HFFc6 (cell line): ENCODE measurements at regions not wholly inside any gene's neighbourhood (a gene's known extent, or its start where the extent isn't known, plus 50 kb on each side); places are given as distances from the start of the nearest gene placed in this dataset.
"Not testable (repeated sequence)": the region's sequence is repeated elsewhere in the genome, so short reads cannot be mapped to it uniquely, and the experiment has no call there.

Experiments
- DNase-seq: peaks from one replicate; pipeline ENCODE4 v3.0.0-alpha.2; 2018
- H3K27ac Mint-ChIP-seq: 2 replicates; pipeline ENCODE4 v1.8.0; 2020; ENCODE audit warnings: mild to moderate bottlenecking, mixed read lengths
- H3K27me3 Mint-ChIP-seq: 2 replicates; pipeline ENCODE4 v1.8.0; 2021; ENCODE audit warnings: mild to moderate bottlenecking, moderate library complexity, mixed read lengths; ENCODE audit not compliant: insufficient read depth
- H3K36me3 Mint-ChIP-seq: 2 replicates; pipeline ENCODE4 v1.8.0; 2021; ENCODE audit warnings: low read depth, mixed read lengths
- H3K4me1 Mint-ChIP-seq: 2 replicates; pipeline ENCODE4 v1.8.0; 2020; ENCODE audit warnings: low read depth, mixed read lengths
- H3K4me3 Mint-ChIP-seq: 2 replicates; pipeline ENCODE4 v1.8.0; 2020; ENCODE audit warnings: mild to moderate bottlenecking, moderate library complexity, mixed read lengths
- H3K9me3 Mint-ChIP-seq: 2 replicates; pipeline ENCODE4 v1.8.0; 2020; ENCODE audit warnings: mild to moderate bottlenecking, mixed read lengths
- TF ChIP-seq, protein P1 (sequence below): fragments of 200-600 bp; sonication (generic); IDR thresholded peaks from 2 replicates; pipeline ENCODE4 v1.5.0; 2021; ENCODE audit warnings: antibody characterized with exemption, mild to moderate bottlenecking

DNA sequence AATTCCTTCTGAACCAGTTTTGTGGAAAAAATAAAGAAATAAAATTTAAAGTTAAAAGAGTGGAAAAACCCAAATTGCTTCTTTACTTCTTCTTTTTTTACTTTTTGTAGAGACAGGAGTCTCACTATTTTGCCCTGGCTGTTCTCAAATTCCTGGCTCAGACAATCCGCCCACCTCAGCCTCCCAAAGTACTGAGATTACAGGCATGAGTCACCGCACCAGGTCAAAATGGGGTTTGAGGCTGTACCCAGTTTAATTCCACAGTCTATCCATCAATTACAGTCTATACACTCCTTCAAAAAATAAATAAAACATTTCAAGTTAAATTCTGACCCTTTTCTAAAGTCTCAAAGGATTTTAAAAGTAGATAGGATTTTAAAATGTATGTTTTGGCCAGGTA lies 120.3 kb downstream of the FAM161A start:
- Mint-ChIP-seq H3K27ac (no peak overlapping the region), H3K9me3 (no peaks in the 10 kb centered on the region), H3K36me3 (no peaks in the 10 kb centered on the region), H3K4me1 (no peaks in the 10 kb centered on the region), H3K4me3 (no peak overlapping the region), H3K27me3 (peaks cover 12% of the 10 kb centered on the region)
- TF ChIP-seq, protein P1, sequence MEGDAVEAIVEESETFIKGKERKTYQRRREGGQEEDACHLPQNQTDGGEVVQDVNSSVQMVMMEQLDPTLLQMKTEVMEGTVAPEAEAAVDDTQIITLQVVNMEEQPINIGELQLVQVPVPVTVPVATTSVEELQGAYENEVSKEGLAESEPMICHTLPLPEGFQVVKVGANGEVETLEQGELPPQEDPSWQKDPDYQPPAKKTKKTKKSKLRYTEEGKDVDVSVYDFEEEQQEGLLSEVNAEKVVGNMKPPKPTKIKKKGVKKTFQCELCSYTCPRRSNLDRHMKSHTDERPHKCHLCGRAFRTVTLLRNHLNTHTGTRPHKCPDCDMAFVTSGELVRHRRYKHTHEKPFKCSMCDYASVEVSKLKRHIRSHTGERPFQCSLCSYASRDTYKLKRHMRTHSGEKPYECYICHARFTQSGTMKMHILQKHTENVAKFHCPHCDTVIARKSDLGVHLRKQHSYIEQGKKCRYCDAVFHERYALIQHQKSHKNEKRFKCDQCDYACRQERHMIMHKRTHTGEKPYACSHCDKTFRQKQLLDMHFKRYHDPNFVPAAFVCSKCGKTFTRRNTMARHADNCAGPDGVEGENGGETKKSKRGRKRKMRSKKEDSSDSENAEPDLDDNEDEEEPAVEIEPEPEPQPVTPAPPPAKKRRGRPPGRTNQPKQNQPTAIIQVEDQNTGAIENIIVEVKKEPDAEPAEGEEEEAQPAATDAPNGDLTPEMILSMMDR = no peak
- no peak for DNase-seq

DNA sequence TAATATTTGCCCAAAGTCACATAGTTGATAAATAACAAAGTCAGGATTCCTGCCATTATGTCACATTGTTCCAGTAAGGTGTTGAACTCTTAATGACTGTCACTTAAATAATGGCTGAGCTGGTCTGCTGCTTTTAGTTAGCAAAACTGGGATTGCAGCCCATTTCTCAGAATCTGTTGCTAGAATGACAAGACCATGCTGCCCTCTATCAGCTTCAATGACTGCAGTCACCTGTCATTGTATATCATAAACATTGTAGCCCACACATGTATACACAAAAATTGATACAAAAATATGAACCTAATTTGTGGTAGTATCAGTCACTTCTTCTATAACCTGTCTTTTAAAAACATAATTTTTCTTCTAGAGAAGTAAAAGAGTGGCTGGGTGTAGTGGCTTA lies 121.1 kb downstream of the FAM161A start:
- H3K36me3 Mint-ChIP-seq = no peaks in the 10 kb centered on the region
- peaks cover 11% of the 10 kb centered on the region for H3K27me3 Mint-ChIP-seq
- TF ChIP-seq, protein P1 = no peak
- DNase-seq = no peak
- no peak overlapping the region for H3K4me3 Mint-ChIP-seq
- H3K9me3 Mint-ChIP-seq = no peaks in the 10 kb centered on the region
- peaks cover 2% of the 10 kb centered on the region; the same call in 1 of the 2 replicates for H3K4me1 Mint-ChIP-seq
- no peak overlapping the region for H3K27ac Mint-ChIP-seq

DNA sequence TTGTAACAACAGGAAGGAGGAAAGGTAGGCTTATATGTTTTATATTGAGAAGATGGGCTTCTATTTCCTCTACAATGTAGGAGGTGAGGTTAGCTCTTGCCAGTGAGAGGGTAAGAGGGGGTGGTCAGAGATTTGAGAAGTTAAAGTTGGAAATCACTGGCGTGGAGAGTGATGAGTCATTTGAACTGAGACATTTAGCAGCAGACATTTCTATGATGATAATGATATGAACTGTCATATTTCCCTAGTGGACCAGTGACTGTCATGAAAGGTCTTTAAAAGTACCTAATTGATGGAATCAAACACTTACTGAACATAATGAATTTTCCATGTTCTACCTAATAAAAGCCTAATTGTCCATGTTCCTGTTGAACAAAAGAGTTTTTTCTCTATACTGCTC lies 126.1 kb downstream of the FAM161A start:
- peaks cover 6% of the 10 kb centered on the region; the same call in 1 of the 2 replicates for H3K4me1 Mint-ChIP-seq
- H3K4me3 Mint-ChIP-seq = no peak overlapping the region
- no peak for DNase-seq
- peaks cover 13% of the 10 kb centered on the region for H3K9me3 Mint-ChIP-seq
- peaks cover 8% of the 10 kb centered on the region for H3K27me3 Mint-ChIP-seq
- no peaks in the 10 kb centered on the region; the same call in 1 of the 2 replicates for H3K36me3 Mint-ChIP-seq
- H3K27ac Mint-ChIP-seq = no peak overlapping the region
- TF ChIP-seq, protein P1 = no peak

DNA sequence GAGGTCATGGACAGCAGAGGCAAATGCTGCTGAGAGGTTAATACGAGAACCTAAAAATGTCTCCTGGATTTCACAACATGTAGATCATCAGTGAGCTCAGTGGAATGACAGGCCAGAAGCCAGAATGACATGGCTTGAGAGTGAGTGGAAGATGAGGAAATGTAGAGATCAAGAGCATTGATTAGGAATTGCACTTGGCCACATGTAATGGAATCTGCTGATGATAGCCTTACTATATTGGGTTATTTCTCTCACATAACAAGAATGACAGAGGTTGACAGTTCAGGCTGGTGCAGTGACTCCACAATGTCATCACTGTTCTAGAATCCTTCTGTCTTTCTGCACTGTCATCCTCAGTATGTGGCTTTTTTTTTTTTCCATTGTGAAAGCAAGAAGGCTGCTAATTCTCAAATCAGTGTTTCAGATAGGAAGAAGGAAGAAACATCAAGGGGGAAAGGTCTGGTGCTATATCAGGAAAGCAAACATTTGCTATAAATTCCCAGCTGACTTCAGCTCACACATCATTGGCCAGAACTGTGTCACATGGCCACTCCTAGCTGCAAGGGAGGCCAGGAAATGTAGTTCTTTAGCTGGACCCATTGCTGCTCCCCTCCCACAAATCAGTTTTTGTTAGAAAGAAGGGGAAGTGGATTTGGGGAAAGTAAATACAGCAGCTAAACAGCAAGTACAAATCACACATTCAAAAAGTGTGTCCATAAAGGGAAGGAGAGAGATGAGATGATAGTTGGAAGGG lies 127.2 kb downstream of the FAM161A start:
- no peak overlapping the region for H3K27ac Mint-ChIP-seq
- peak; percentile 18 for DNase-seq
- H3K9me3 Mint-ChIP-seq = peaks cover 13% of the 10 kb centered on the region
- no peaks in the 10 kb centered on the region; the same call in 1 of the 2 replicates for H3K36me3 Mint-ChIP-seq
- no peak overlapping the region for H3K4me3 Mint-ChIP-seq
- H3K4me1 Mint-ChIP-seq = peaks cover 6% of the 10 kb centered on the region; the same call in 1 of the 2 replicates
- TF ChIP-seq, protein P1 = no peak
- peaks cover 8% of the 10 kb centered on the region for H3K27me3 Mint-ChIP-seq

- not testable (repeated sequence) for H3K4me1 Mint-ChIP-seq, H3K4me3 Mint-ChIP-seq, H3K27ac Mint-ChIP-seq, H3K36me3 Mint-ChIP-seq, DNase-seq
- Mint-ChIP-seq H3K27me3 (peaks cover 11% of the 10 kb centered on the region), H3K9me3 (peaks cover 13% of the 10 kb centered on the region)
These were observed 130.5 kb downstream of the FAM161A start for GRCh38 chr2:61723364-61723763.

- Mint-ChIP-seq H3K27me3 (peaks cover 14% of the 10 kb centered on the region), H3K4me3 (no peak overlapping the region), H3K4me1 (peaks cover 4% of the 10 kb centered on the region; the same call in 1 of the 2 replicates), H3K9me3 (peaks cover 13% of the 10 kb centered on the region), H3K27ac (no peak overlapping the region), H3K36me3 (no peaks in the 10 kb centered on the region; the same call in 1 of the 2 replicates)
- TF ChIP-seq, protein P1 = no peak
- no peak for DNase-seq
These were observed 131.1 kb downstream of the FAM161A start for GRCh38 chr2:61722800-61723199.
